ENCODE measurements at regions not wholly inside any gene's neighbourhood (a gene's known extent, or its start where the extent isn't known, plus 50 kb on each side); places are given as distances from the start of the nearest gene placed in this dataset.

DNA sequence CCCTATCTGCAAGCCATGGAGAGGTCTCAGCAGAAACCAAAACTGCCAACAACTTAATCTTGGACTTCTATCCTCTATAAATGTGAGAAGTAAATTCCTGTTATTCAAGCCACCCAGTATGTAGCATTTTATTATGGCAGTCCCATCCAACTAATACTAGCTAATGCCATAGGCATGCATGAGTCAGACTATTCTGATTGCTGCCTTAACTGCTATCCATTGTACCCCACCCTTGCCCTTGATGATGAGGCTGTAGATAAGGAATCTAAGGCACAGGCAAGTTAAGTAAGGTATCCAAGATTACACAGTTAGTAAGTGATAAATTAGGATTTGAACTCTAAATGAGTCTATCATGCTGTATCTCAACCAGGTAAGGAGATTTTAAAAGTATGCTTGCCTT lies 223.0 kb downstream of the UBE2E3 start:
- no peak for TF ChIP-seq TAF1 (conservative IDR thresholded peaks at IDR 0.05)
- TF ChIP-seq EGR1 (IDR thresholded peaks at IDR 0.05; ENCODE audit: low read depth in 2 of 2): no peak
- no peak for TF ChIP-seq SP1 (IDR thresholded peaks at IDR 0.05)
- no peak for TF ChIP-seq FOXA1 (IDR thresholded peaks at IDR 0.05)
- TF ChIP-seq HNF4G (IDR thresholded peaks at IDR 0.05): no peak
- TF ChIP-seq, protein P1, sequence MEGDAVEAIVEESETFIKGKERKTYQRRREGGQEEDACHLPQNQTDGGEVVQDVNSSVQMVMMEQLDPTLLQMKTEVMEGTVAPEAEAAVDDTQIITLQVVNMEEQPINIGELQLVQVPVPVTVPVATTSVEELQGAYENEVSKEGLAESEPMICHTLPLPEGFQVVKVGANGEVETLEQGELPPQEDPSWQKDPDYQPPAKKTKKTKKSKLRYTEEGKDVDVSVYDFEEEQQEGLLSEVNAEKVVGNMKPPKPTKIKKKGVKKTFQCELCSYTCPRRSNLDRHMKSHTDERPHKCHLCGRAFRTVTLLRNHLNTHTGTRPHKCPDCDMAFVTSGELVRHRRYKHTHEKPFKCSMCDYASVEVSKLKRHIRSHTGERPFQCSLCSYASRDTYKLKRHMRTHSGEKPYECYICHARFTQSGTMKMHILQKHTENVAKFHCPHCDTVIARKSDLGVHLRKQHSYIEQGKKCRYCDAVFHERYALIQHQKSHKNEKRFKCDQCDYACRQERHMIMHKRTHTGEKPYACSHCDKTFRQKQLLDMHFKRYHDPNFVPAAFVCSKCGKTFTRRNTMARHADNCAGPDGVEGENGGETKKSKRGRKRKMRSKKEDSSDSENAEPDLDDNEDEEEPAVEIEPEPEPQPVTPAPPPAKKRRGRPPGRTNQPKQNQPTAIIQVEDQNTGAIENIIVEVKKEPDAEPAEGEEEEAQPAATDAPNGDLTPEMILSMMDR (IDR thresholded peaks at IDR 0.05; ENCODE audit: low read depth, low read length, missing input control): no peak

DNA sequence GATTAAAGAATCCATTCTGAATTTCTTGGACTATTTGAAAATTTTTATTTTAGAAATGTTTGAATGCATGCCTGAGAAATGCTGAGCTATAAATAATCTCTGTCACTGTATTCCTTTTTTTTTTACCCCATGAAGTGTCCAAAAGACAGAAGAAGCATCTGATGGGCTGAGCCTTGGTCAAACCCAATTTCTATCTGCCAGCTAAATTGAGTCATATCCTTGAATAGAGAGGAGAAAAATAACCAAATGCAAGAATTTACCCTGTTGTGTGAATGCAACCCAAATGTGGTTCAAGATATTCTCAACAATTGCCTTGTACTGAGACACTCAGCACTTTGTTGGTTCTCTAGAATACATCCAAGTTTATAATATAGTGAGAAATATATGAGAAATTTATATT lies 223.5 kb downstream of the UBE2E3 start:
- no peak for DNase-seq (ENCODE audit: low spot score)

More for the DNA sequence above, 223.0 kb downstream of the UBE2E3 start:
- DNase-seq (ENCODE audit: low spot score): no peak
- peaks cover 0 to under 1% (median 0%) of the 10 kb centered on the region in 4 donors for H3K9me3 ChIP-seq (ENCODE audit: control insufficient read depth in 4 of 4, low read length in 3 of 4)
- H3K27ac ChIP-seq (ENCODE audit: low read depth in 1 of 2, low read length in 2 of 2): no peak overlapping the region
- no peaks in the 10 kb centered on the region for H3K36me3 ChIP-seq (ENCODE audit: control insufficient read depth in 4 of 4, insufficient read depth in 3 of 4, low read depth in 1 of 4, low read length in 3 of 4)
- no peaks in the 10 kb centered on the region for H3K27me3 ChIP-seq (ENCODE audit: control insufficient read depth in 4 of 4, insufficient read depth in 4 of 4, low read length in 3 of 4)
- H3K4me3 ChIP-seq (ENCODE audit: low read depth in 1 of 3, low read length in 3 of 3): no peak overlapping the region
- H3K4me1 ChIP-seq (ENCODE audit: control insufficient read depth in 4 of 4, insufficient read depth in 4 of 4, low read length in 3 of 4): no peaks in the 10 kb centered on the region
- no peak overlapping the region for H3K9ac ChIP-seq (ENCODE audit: low read depth in 1 of 2, low read length in 2 of 2)

More for the DNA sequence above, 223.5 kb downstream of the UBE2E3 start:
- H3K36me3 ChIP-seq (ENCODE audit: control insufficient read depth in 4 of 4, insufficient read depth in 3 of 4, low read depth in 1 of 4, low read length in 3 of 4): no peaks in the 10 kb centered on the region
- H3K4me1 ChIP-seq (ENCODE audit: control insufficient read depth in 4 of 4, insufficient read depth in 4 of 4, low read length in 3 of 4): no peaks in the 10 kb centered on the region
- TF ChIP-seq, protein P2, sequence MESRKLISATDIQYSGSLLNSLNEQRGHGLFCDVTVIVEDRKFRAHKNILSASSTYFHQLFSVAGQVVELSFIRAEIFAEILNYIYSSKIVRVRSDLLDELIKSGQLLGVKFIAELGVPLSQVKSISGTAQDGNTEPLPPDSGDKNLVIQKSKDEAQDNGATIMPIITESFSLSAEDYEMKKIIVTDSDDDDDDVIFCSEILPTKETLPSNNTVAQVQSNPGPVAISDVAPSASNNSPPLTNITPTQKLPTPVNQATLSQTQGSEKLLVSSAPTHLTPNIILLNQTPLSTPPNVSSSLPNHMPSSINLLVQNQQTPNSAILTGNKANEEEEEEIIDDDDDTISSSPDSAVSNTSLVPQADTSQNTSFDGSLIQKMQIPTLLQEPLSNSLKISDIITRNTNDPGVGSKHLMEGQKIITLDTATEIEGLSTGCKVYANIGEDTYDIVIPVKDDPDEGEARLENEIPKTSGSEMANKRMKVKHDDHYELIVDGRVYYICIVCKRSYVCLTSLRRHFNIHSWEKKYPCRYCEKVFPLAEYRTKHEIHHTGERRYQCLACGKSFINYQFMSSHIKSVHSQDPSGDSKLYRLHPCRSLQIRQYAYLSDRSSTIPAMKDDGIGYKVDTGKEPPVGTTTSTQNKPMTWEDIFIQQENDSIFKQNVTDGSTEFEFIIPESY (IDR thresholded peaks at IDR 0.05): no peak
- no peak for TF ChIP-seq FOXA2 (IDR thresholded peaks at IDR 0.05)
- TF ChIP-seq, protein P1 (IDR thresholded peaks at IDR 0.05; ENCODE audit: low read depth, low read length, missing input control): no peak
- no peak for TF ChIP-seq HNF4G (IDR thresholded peaks at IDR 0.05)
- TF ChIP-seq NR2F2 (IDR thresholded peaks at IDR 0.05): no peak
- TF ChIP-seq RXRA (IDR thresholded peaks at IDR 0.05): no peak
- TF ChIP-seq SP1 (IDR thresholded peaks at IDR 0.05): no peak
- TF ChIP-seq, protein P3, sequence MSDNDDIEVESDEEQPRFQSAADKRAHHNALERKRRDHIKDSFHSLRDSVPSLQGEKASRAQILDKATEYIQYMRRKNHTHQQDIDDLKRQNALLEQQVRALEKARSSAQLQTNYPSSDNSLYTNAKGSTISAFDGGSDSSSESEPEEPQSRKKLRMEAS (IDR thresholded peaks at IDR 0.05): no peak
- TF ChIP-seq GABPA (IDR thresholded peaks at IDR 0.05 in 1 of 2, conservative IDR thresholded peaks at IDR 0.05 in 1 of 2): no peak
- H3K9ac ChIP-seq (ENCODE audit: low read depth in 1 of 2, low read length in 2 of 2): no peak overlapping the region
- peaks cover 0 to 3% (median 1%) of the 10 kb centered on the region in 4 donors for H3K9me3 ChIP-seq (ENCODE audit: control insufficient read depth in 4 of 4, low read length in 3 of 4)
- H3K4me3 ChIP-seq (ENCODE audit: low read depth in 1 of 3, low read length in 3 of 3): no peak overlapping the region
- no peaks in the 10 kb centered on the region for H3K27me3 ChIP-seq (ENCODE audit: control insufficient read depth in 4 of 4, insufficient read depth in 4 of 4, low read length in 3 of 4)
- H3K27ac ChIP-seq (ENCODE audit: low read depth in 1 of 2, low read length in 2 of 2): no peak overlapping the region
